ENCODE measurements at regions not wholly inside any gene's neighbourhood (a gene's known extent, or its start where the extent isn't known, plus 50 kb on each side); places are given as distances from the start of the nearest gene placed in this dataset.
"Not testable (repeated sequence)": the region's sequence is repeated elsewhere in the genome, so short reads cannot be mapped to it uniquely, and the experiment has no call there.

DNA sequence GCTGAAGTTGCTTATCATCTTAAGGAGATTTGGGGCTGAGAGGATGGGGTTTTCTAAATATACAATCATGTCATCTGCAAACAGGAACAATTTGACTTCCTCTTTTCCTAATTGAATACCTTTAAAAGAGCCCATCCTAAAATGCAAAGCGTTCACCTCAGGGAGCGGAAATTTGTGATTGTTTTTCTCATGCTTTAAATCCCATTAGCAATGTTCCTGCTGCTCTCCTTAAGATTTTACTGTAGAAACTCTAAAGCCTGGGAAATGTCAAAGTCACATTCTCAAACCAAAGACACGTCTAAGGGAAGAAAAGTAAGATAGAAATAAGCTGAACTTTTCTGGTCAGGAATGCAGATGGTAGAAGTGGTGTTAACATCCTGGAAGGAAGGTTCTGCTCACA, 285.8 kb upstream of the MAP2 start:
- TF ChIP-seq, protein P1, sequence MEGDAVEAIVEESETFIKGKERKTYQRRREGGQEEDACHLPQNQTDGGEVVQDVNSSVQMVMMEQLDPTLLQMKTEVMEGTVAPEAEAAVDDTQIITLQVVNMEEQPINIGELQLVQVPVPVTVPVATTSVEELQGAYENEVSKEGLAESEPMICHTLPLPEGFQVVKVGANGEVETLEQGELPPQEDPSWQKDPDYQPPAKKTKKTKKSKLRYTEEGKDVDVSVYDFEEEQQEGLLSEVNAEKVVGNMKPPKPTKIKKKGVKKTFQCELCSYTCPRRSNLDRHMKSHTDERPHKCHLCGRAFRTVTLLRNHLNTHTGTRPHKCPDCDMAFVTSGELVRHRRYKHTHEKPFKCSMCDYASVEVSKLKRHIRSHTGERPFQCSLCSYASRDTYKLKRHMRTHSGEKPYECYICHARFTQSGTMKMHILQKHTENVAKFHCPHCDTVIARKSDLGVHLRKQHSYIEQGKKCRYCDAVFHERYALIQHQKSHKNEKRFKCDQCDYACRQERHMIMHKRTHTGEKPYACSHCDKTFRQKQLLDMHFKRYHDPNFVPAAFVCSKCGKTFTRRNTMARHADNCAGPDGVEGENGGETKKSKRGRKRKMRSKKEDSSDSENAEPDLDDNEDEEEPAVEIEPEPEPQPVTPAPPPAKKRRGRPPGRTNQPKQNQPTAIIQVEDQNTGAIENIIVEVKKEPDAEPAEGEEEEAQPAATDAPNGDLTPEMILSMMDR (IDR thresholded peaks at IDR 0.05; ENCODE audit: control insufficient read depth, insufficient read depth, low read depth, low read length, missing control alignments): no peak
- no peak overlapping the region for H3K4me3 ChIP-seq (ENCODE audit: control insufficient read depth, low read depth, low read length)
- no peak for DNase-seq (ENCODE audit: low read depth)

DNA sequence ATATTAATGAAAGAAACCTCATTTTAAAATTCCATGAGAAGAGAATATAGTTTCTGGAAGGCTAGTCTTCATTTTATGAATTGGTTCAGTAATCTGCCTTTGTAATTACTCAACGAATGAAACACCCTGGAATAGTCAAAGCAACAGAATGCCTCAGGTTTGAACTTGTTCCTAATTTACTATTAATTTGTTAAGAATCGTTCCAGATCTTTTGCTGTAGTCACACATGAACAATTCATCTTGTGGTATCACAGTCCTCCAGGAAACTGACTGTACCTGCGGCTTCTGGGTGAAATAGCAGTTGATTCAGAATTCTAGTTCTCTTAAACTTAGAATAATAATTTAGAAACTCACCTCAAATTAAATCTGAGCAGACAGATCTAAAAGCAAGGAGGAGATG, 282.7 kb upstream of the MAP2 start:
- no peak overlapping the region for H3K4me3 ChIP-seq (ENCODE audit: control insufficient read depth, low read depth, low read length)
- TF ChIP-seq, protein P1 (IDR thresholded peaks at IDR 0.05; ENCODE audit: control insufficient read depth, insufficient read depth, low read depth, low read length, missing control alignments): no peak
- no peak for DNase-seq (ENCODE audit: low read depth)

DNA sequence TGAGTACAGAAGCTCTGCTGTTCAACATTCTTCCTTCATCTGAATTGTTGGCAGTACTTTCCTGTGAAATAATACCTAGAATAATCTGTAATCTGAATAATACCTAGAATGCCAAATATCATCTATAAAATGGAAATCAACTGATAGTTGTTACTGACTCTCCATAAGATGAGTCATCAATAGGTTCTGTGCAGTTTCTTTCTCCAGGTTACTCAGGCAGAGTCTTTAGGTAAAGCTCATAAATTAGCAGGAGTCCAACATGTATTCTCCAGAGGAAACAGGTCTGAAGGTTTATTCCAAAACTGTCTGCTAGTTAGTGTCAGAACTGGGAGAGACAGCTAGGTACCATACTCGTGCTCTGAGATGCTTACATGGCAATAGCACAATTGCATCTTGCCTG, 282.0 kb upstream of the MAP2 start:
- TF ChIP-seq, protein P1 (IDR thresholded peaks at IDR 0.05; ENCODE audit: control insufficient read depth, insufficient read depth, low read depth, low read length, missing control alignments): no peak
- DNase-seq (ENCODE audit: low read depth): no peak
- H3K4me3 ChIP-seq (ENCODE audit: control insufficient read depth, low read depth, low read length): no peak overlapping the region

GRCh38 chr2:209145220-209145691, 278.6 kb upstream of the MAP2 start:
- DNase-seq (ENCODE audit: low read depth); H3K4me3 ChIP-seq (ENCODE audit: control insufficient read depth, low read depth, low read length): not testable (repeated sequence)

GRCh38 chr2:209145941-209146681, 277.7 kb upstream of the MAP2 start:
- TF ChIP-seq, protein P1 (IDR thresholded peaks at IDR 0.05; ENCODE audit: control insufficient read depth, insufficient read depth, low read depth, low read length, missing control alignments): no peak
- no peak for DNase-seq (ENCODE audit: low read depth)
- no peak overlapping the region for H3K4me3 ChIP-seq (ENCODE audit: control insufficient read depth, low read depth, low read length)

- DNase-seq (ENCODE audit: low read depth): no peak
- TF ChIP-seq, protein P1 (IDR thresholded peaks at IDR 0.05; ENCODE audit: control insufficient read depth, insufficient read depth, low read depth, low read length, missing control alignments): no peak
- no peak overlapping the region for H3K4me3 ChIP-seq (ENCODE audit: control insufficient read depth, low read depth, low read length)
These were observed 277.0 kb upstream of the MAP2 start for GRCh38 chr2:209146682-209147320.

DNA sequence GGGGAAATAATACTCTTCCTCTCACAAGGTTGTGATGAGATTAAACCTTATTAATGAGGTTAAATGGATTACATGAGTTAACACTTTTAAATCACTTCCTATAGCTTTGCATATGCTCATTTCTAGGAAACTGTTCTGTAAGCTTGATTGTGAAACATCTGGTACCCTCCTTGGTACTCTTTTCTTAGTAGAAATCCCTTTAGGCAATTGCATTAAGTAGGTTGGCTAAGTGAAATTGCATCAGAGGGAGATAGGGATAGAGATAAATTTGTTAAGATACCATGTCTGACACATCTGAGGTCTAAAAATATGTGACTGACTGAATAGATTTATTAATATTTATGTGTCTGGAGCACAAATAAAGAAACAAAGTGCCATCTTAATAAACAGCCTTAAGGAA, 275.9 kb upstream of the MAP2 start:
- TF ChIP-seq, protein P1 (IDR thresholded peaks at IDR 0.05; ENCODE audit: control insufficient read depth, insufficient read depth, low read depth, low read length, missing control alignments): no peak
- DNase-seq (ENCODE audit: low read depth): no peak

More for the DNA sequence above, 275.9 kb upstream of the MAP2 start:
- no peak overlapping the region for H3K4me3 ChIP-seq (ENCODE audit: control insufficient read depth, low read depth, low read length)
